B cell (primary cell): ENCODE measurements at regions not wholly inside any gene's neighbourhood (a gene's known extent, or its start where the extent isn't known, plus 50 kb on each side); places are given as distances from the start of the nearest gene placed in this dataset.

Source experiments
- ATAC-seq: fragments of 200-7000 bp; cut with Tn5 transposase; one replicate; pipeline ENCODE4 v1.10.0; 2021; ENCODE audit warnings: low read depth, mild to moderate bottlenecking, moderate number of reproducible peaks, moderate library complexity
- CTCF ChIA-PET: fragments of 350-600 bp; sonication (Branson Sonifier 250); formaldehyde crosslinking; loops from one replicate; lab custom pipeline; 2021; ENCODE audit warnings: antibody characterized with exemption, inconsistent platforms; lab: Charles Lee
- POLR2A ChIA-PET: fragments of 350-600 bp; sonication (Branson Sonifier 250); formaldehyde crosslinking; loops from one replicate; lab custom pipeline; 2021; ENCODE audit warnings: antibody characterized with exemption; lab: Charles Lee
- DNase-seq: peaks from one replicate; pipeline ENCODE4 v3.0.0; 2013
- H2AFZ ChIP-seq: 2 replicates; pipeline ENCODE4 v1.6.1; 2012; ENCODE audit warnings: mild to moderate bottlenecking, low read depth, low read length; ENCODE audit not compliant: insufficient read depth, poor library complexity, severe bottlenecking
- H3K27ac ChIP-seq, 2 donors: 1 replicate in 1 of 2; 2 replicates in 1 of 2; pipeline ENCODE4 v1.5.1; 2012 to 2013; ENCODE audit warnings: low read length in 2 of 2, mild to moderate bottlenecking in 2 of 2, moderate library complexity in 1 of 2
- H3K27me3 ChIP-seq, 4 experiments: fragments of 200-600 bp in 1 of 4; sonication (generic) in 1 of 4; replicated peaks in 1 of 4; 1 replicate in 2 of 4; 2 replicates in 2 of 4; pipeline versions ENCODE4 v1.6.1 to v1.7.0; 2013 to 2016; ENCODE audit warnings: low read length in 3 of 4, mild to moderate bottlenecking in 2 of 4, mixed read lengths in 1 of 4, moderate library complexity in 1 of 4; ENCODE audit not compliant: insufficient read depth in 4 of 4, control insufficient read depth in 3 of 4; ENCODE audit errors: control extremely low read depth in 1 of 4
- H3K36me3 ChIP-seq, 2 experiments: replicated peaks in 1 of 2; 1 replicate in 1 of 2; 2 replicates in 1 of 2; pipeline versions ENCODE4 v1.6.1 to v1.7.1; 2013; ENCODE audit warnings: low read length in 1 of 2; ENCODE audit not compliant: insufficient read depth in 2 of 2, control insufficient read depth in 1 of 2; ENCODE audit errors: control extremely low read depth in 1 of 2, extremely low read depth in 1 of 2
- H3K4me1 ChIP-seq, 2 donors: fragments of 200-600 bp in 1 of 2; sonication (generic) in 1 of 2; 1 replicate in 1 of 2; 2 replicates in 1 of 2; pipeline versions ENCODE4 v1.5.1 to v1.6.1; 2013 to 2017; ENCODE audit warnings: low read length in 2 of 2; ENCODE audit not compliant: control insufficient read depth in 2 of 2, insufficient read depth in 2 of 2
- H3K4me2 ChIP-seq: replicated peaks from 2 replicates; pipeline ENCODE3; 2012; ENCODE audit warnings: mild to moderate bottlenecking, low read depth, low read length; ENCODE audit not compliant: poor library complexity, severe bottlenecking
- H3K4me3 ChIP-seq, 5 experiments: fragments of 200-600 bp in 1 of 5; sonication (generic) in 1 of 5; 1 replicate in 3 of 5; 2 replicates in 2 of 5; pipeline versions ENCODE4 v1.5.1 to v1.7.0; 2011 to 2016; ENCODE audit warnings: low read length in 4 of 5, mild to moderate bottlenecking in 4 of 5, low read depth in 2 of 5, control low read depth in 1 of 5, moderate library complexity in 1 of 5; ENCODE audit not compliant: insufficient read depth in 1 of 5; ENCODE audit errors: control extremely low read depth in 1 of 5, extremely low read depth in 1 of 5
- H3K79me2 ChIP-seq: fragments of 200-600 bp; sonication (generic); one replicate; pipeline ENCODE4 v1.6.0; 2016; ENCODE audit warnings: low read length; ENCODE audit not compliant: control insufficient read depth, insufficient read depth
- H3K9ac ChIP-seq: fragments of 200-600 bp; sonication (generic); 2 replicates; pipeline ENCODE4 v1.6.1; 2017; ENCODE audit warnings: mild to moderate bottlenecking, low read length, moderate library complexity
- H3K9me3 ChIP-seq, 3 donors: one replicate each; pipeline versions ENCODE4 v1.6.1 to v1.7.1; 2013; ENCODE audit warnings: low read length in 2 of 3; ENCODE audit not compliant: control insufficient read depth in 2 of 3, insufficient read depth in 1 of 3; ENCODE audit errors: control extremely low read depth in 1 of 3
- H4K20me1 ChIP-seq: 2 replicates; pipeline ENCODE4 v1.6.0; 2012; ENCODE audit warnings: mild to moderate bottlenecking, low read length; ENCODE audit not compliant: insufficient read depth, control insufficient read depth, poor library complexity, severe bottlenecking
- H3K27ac Mint-ChIP-seq: one replicate; pipeline ENCODE4 v1.8.0; 2021; ENCODE audit warnings: mixed read lengths
- H3K27me3 Mint-ChIP-seq: one replicate; pipeline ENCODE4 v1.8.0; 2021; ENCODE audit warnings: mixed read lengths
- H3K4me1 Mint-ChIP-seq: one replicate; pipeline ENCODE4 v1.8.0; 2021; ENCODE audit warnings: mixed read lengths
- H3K4me3 Mint-ChIP-seq: one replicate; pipeline ENCODE4 v1.8.0; 2021; ENCODE audit warnings: mixed read lengths
- H3K9me3 Mint-ChIP-seq: one replicate; pipeline ENCODE4 v1.8.0; 2022; ENCODE audit warnings: mixed read lengths; ENCODE audit not compliant: insufficient read depth
- CTCF ChIP-seq: fragments of 200-600 bp; IDR thresholded peaks from one replicate; pipeline ENCODE4 v1.8.0; 2022; ENCODE audit warnings: antibody characterized with exemption, mild to moderate bottlenecking
- EZH2 ChIP-seq: IDR thresholded peaks from 2 replicates; pipeline ENCODE4 v1.6.1; 2012; ENCODE audit warnings: borderline replicate concordance, low read depth, mild to moderate bottlenecking, moderate library complexity, low read length; ENCODE audit not compliant: insufficient read depth, poor library complexity, severe bottlenecking
- WGBS: methylation state at CpG from one replicate; pipeline ENCODE4 v1.1.5; 2013; ENCODE audit warnings: missing lambda C conversion rate; ENCODE audit not compliant: insufficient coverage; 5-methylcytosine and 5-hydroxymethylcytosine counted together
- intact Hi-C: fragments of 100-400 bp; cut with micrococcal nuclease; formaldehyde crosslinking; loops from one replicate; pipeline ENCODE4 v1.10.0; 2022

GRCh38 chr6:2346078-2346477 lies 100.7 kb upstream of the GMDS start:
- Mint-ChIP-seq H3K4me1 (no peaks in the 10 kb centered on the region), H3K4me3 (no peak overlapping the region), H3K27me3 (no peaks in the 10 kb centered on the region), H3K9me3 (peaks cover 8% of the 10 kb centered on the region), H3K27ac (no peak overlapping the region)
- Histone ChIP-seq H4K20me1 (no peaks in the 10 kb centered on the region), H3K9ac (no peak overlapping the region), H3K9me3 (peaks cover 0 to 7% (median 0%) of the 10 kb centered on the region in 3 donors), H3K79me2 (no peaks in the 10 kb centered on the region), H2AFZ (no peak overlapping the region), H3K4me1 (no peaks in the 10 kb centered on the region), H3K27ac (no peak overlapping the region), H3K36me3 (no peaks in the 10 kb centered on the region), H3K4me2 (no peak overlapping the region), H3K4me3 (no peak overlapping the region), H3K27me3 (no peaks in the 10 kb centered on the region)
- POLR2A ChIA-PET = no interaction called here
- intact Hi-C loops = no loop called here
- DNase-seq (no peak), ATAC-seq (no peak)
- CTCF ChIA-PET = interaction anchor here (0.8 kb wide), 1 partner anchor 11 kb away, joined by 3 read pairs; no protein-coding TSS in a partner anchor
- WGBS = 100% methylated on average over 1 of the region's 3 CpGs
- TF ChIP-seq CTCF (no peak), EZH2 (no peak)

- peaks cover 3 to 12% (median 6%) of the 10 kb centered on the region in 3 donors for H3K9me3 ChIP-seq
- H3K79me2 ChIP-seq = no peaks in the 10 kb centered on the region
- Mint-ChIP-seq H3K9me3 (peaks cover 8% of the 10 kb centered on the region), H3K27ac (no peak overlapping the region), H3K27me3 (no peaks in the 10 kb centered on the region), H3K4me1 (no peaks in the 10 kb centered on the region), H3K4me3 (no peak overlapping the region)
- H2AFZ ChIP-seq = no peak overlapping the region
- no peak overlapping the region for H3K4me3 ChIP-seq
- H4K20me1 ChIP-seq = no peaks in the 10 kb centered on the region
- no peak overlapping the region for H3K4me2 ChIP-seq
- WGBS = no CpG with 5 or more reads among the region's 6 CpGs
- H3K27ac ChIP-seq = no peak overlapping the region
- no peaks in the 10 kb centered on the region for H3K4me1 ChIP-seq
- intact Hi-C loops = no loop called here
- no peak for ATAC-seq
- H3K36me3 ChIP-seq = no peaks in the 10 kb centered on the region
- H3K27me3 ChIP-seq = no peaks in the 10 kb centered on the region
- H3K9ac ChIP-seq = no peak overlapping the region
- CTCF ChIA-PET = no interaction called here
- POLR2A ChIA-PET = no interaction called here
- DNase-seq = no peak
- TF ChIP-seq CTCF (no peak), EZH2 (no peak)
These were observed 99.0 kb upstream of the GMDS start for GRCh38 chr6:2344319-2344905.
